RWPE2 (cell line): ENCODE measurements at regions not wholly inside any gene's neighbourhood (a gene's known extent, or its start where the extent isn't known, plus 50 kb on each side); places are given as distances from the start of the nearest gene placed in this dataset.

Source experiments
- ATAC-seq: fragments of 200-7000 bp; cut with Tn5 transposase; 3 replicates; pipeline ENCODE4 v1.9.1; 2021; ENCODE audit warnings: low read depth
- DNase-seq: peaks from one replicate; pipeline ENCODE4 v3.0.0-alpha.2; 2020; ENCODE audit warnings: low spot score
- H3K27ac ChIP-seq: fragments of 450-650 bp; 2 replicates; pipeline ENCODE4 v1.5.1; 2017; ENCODE audit warnings: mild to moderate bottlenecking; ENCODE audit not compliant: poor library complexity, severe bottlenecking
- H3K27me3 ChIP-seq: fragments of 250-450 bp; sonication (Bioruptor Pico); 2 replicates; pipeline ENCODE4 v1.5.1; 2021; ENCODE audit warnings: mild to moderate bottlenecking, moderate library complexity; ENCODE audit not compliant: insufficient read depth, poor library complexity, severe bottlenecking
- H3K36me3 ChIP-seq: fragments of 250-450 bp; sonication (Bioruptor Pico); 2 replicates; pipeline ENCODE4 v1.5.1; 2020; ENCODE audit warnings: low read depth, mild to moderate bottlenecking, moderate library complexity
- H3K4me1 ChIP-seq: fragments of 250-450 bp; sonication (Bioruptor Pico); 2 replicates; pipeline ENCODE4 v1.5.1; 2021; ENCODE audit warnings: mild to moderate bottlenecking, moderate library complexity; ENCODE audit not compliant: insufficient read depth, poor library complexity, severe bottlenecking
- H3K4me3 ChIP-seq: fragments of 250-450 bp; sonication (Bioruptor Pico); 2 replicates; pipeline ENCODE4 v1.5.1; 2021; ENCODE audit warnings: mild to moderate bottlenecking, moderate library complexity; ENCODE audit not compliant: severe bottlenecking
- H3K9me3 ChIP-seq: fragments of 250-450 bp; sonication (Bioruptor Pico); 2 replicates; pipeline ENCODE4 v1.5.1; 2021; ENCODE audit warnings: mild to moderate bottlenecking, moderate library complexity; ENCODE audit not compliant: severe bottlenecking
- TF ChIP-seq, protein P1 (sequence below): fragments of 450-650 bp; IDR thresholded peaks from one replicate; pipeline ENCODE4 v1.5.1; 2017; ENCODE audit warnings: mild to moderate bottlenecking, moderate library complexity; ENCODE audit not compliant: poor library complexity, severe bottlenecking

DNA sequence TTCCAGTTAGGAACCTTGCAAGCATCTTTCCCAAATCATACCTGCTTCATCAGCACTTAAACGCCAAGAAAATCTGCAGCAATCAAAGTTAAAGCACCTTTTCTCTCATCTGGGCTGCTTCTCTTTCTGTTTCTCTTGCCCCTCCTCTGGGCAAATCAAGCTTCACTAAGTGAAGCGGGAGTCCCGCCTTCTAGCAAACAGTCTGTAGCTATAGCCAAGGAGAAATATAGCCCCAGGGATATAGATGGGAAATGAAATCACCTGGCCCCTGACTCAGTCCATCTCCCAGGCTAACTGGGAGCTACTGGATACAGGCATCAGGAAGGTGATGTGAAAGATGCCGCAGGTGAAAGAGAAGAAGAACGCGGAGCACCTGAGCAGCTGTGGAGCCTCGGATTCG lies 481.9 kb downstream of the C6orf118 start:
- DNase-seq (no peak), ATAC-seq (no peak)
- H3K4me1 ChIP-seq: no peaks in the 10 kb centered on the region
- no peak overlapping the region for H3K4me3 ChIP-seq
- H3K27ac ChIP-seq: no peak overlapping the region
- H3K9me3 ChIP-seq: no peaks in the 10 kb centered on the region
- H3K36me3 ChIP-seq: no peaks in the 10 kb centered on the region
- TF ChIP-seq, protein P1, sequence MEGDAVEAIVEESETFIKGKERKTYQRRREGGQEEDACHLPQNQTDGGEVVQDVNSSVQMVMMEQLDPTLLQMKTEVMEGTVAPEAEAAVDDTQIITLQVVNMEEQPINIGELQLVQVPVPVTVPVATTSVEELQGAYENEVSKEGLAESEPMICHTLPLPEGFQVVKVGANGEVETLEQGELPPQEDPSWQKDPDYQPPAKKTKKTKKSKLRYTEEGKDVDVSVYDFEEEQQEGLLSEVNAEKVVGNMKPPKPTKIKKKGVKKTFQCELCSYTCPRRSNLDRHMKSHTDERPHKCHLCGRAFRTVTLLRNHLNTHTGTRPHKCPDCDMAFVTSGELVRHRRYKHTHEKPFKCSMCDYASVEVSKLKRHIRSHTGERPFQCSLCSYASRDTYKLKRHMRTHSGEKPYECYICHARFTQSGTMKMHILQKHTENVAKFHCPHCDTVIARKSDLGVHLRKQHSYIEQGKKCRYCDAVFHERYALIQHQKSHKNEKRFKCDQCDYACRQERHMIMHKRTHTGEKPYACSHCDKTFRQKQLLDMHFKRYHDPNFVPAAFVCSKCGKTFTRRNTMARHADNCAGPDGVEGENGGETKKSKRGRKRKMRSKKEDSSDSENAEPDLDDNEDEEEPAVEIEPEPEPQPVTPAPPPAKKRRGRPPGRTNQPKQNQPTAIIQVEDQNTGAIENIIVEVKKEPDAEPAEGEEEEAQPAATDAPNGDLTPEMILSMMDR: no peak
- no peaks in the 10 kb centered on the region for H3K27me3 ChIP-seq

DNA sequence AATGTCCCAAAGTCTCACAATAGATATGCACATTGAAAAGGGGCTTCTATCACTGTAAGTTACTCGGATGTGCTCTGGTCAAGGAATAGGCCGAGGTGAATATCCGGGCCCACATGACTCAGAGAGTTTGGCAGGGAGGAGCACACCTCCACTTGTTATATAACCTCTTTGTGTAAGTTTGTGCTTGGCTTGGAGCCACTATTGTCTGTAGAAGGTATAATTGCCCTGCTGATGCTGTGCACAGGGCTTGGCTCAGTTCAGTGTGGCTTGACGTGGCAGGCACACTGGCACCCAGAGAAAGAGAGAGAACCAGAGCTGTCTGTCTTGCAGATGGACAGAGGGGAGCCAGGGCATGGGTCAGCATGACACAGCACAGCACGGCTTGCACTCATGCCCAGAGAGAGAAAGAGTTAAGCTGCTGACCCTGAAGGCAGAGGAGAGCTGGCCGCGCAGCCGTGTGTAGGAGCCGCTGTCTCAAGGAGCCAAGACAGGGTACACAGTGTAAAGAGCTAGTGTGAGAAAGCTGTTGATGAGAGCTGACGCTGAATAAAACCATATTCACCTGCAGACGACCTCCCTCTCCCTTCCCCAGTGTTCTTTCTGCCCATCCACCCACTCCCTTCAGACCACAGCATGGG lies 482.5 kb downstream of the C6orf118 start:
- DNase-seq: no peak
- no peaks in the 10 kb centered on the region for H3K9me3 ChIP-seq
- no peak overlapping the region for H3K4me3 ChIP-seq
- no peaks in the 10 kb centered on the region for H3K4me1 ChIP-seq
- H3K36me3 ChIP-seq: no peaks in the 10 kb centered on the region
- ATAC-seq: no peak
- no peaks in the 10 kb centered on the region for H3K27me3 ChIP-seq
- no peak overlapping the region for H3K27ac ChIP-seq
- TF ChIP-seq, protein P1: no peak

- no peak for DNase-seq
- H3K4me1 ChIP-seq: no peaks in the 10 kb centered on the region
- H3K4me3 ChIP-seq: no peak overlapping the region
- H3K27me3 ChIP-seq: no peaks in the 10 kb centered on the region
- no peak overlapping the region for H3K27ac ChIP-seq
- no peaks in the 10 kb centered on the region for H3K36me3 ChIP-seq
- TF ChIP-seq, protein P1: no peak
- H3K9me3 ChIP-seq: no peaks in the 10 kb centered on the region
- no peak for ATAC-seq
Observed at GRCh38 chr6:164825386-164825785, 484.0 kb downstream of the C6orf118 start.

GRCh38 chr6:164817662-164818061 lies 491.7 kb downstream of the C6orf118 start:
- no peaks in the 10 kb centered on the region for H3K27me3 ChIP-seq
- no peaks in the 10 kb centered on the region for H3K9me3 ChIP-seq
- H3K4me1 ChIP-seq: no peaks in the 10 kb centered on the region
- no peaks in the 10 kb centered on the region for H3K36me3 ChIP-seq
- DNase-seq (no peak), ATAC-seq (no peak)
- H3K27ac ChIP-seq: no peak overlapping the region
- TF ChIP-seq, protein P1: no peak
- H3K4me3 ChIP-seq: no peak overlapping the region

DNA sequence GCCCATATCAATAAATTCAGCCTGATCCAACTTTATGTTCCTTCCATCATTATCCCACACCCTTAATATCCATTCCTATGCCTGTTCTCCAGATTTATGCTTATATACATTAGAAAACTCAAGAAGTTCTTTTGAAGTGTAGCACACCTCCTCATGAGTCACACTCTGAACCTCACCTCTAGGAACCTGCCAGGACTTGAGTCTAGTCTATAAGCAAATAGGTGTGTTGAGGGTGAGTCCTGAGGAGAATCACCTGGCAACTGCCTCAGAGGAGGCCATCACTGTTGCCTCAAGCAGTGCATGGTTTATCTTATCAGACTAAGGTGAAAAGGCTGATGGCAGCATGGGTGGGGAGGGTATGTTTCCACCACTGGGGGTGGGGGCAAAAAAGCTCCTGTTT lies 496.7 kb downstream of the C6orf118 start:
- no peaks in the 10 kb centered on the region for H3K4me1 ChIP-seq

More for the DNA sequence above, 496.7 kb downstream of the C6orf118 start:
- Histone ChIP-seq H3K27me3 (no peaks in the 10 kb centered on the region), H3K9me3 (no peaks in the 10 kb centered on the region), H3K36me3 (no peaks in the 10 kb centered on the region), H3K27ac (no peak overlapping the region), H3K4me3 (no peak overlapping the region)
- TF ChIP-seq, protein P1: no peak
- ATAC-seq: peak; percentile 56
- no peak for DNase-seq
